BJ (cell line): ENCODE measurements at regions not wholly inside any gene's neighbourhood (a gene's known extent, or its start where the extent isn't known, plus 50 kb on each side); places are given as distances from the start of the nearest gene placed in this dataset.

Experiments
- CTCF ChIA-PET: fragments of 350-600 bp; formaldehyde crosslinking; extraction: SDS; loops from one replicate; lab custom pipeline; 2021; ENCODE audit warnings: antibody characterized with exemption, inconsistent platforms; lab: Yijun Ruan, JAX
- POLR2A ChIA-PET: fragments of 300-600 bp; sonication (Branson Sonifier 250); formaldehyde crosslinking; extraction: SDS; loops from one replicate; lab custom pipeline; 2021; ENCODE audit warnings: antibody characterized with exemption; lab: Charles Lee
- DNase-seq: peaks from one replicate; pipeline ENCODE4 v3.0.0-alpha.2; 2011; ENCODE audit warnings: low read depth
- H3K27me3 ChIP-seq: 2 replicates; pipeline ENCODE4 v1.6.0; 2011; ENCODE audit warnings: low read length; ENCODE audit not compliant: control insufficient read depth, insufficient read depth
- H3K36me3 ChIP-seq: 2 replicates; pipeline ENCODE4 v1.5.1; 2011; ENCODE audit warnings: low read length; ENCODE audit not compliant: control insufficient read depth, insufficient read depth
- H3K4me3 ChIP-seq: 2 replicates; pipeline ENCODE4 v1.5.1; 2011; ENCODE audit warnings: low read depth, mild to moderate bottlenecking, control low read depth, low read length
- TF ChIP-seq, protein P1 (sequence below): IDR thresholded peaks from 2 replicates; pipeline ENCODE4 v1.5.1; 2011; ENCODE audit warnings: low read depth, mild to moderate bottlenecking, control low read depth, inconsistent platforms, low read length, moderate library complexity; ENCODE audit not compliant: insufficient read depth

DNA sequence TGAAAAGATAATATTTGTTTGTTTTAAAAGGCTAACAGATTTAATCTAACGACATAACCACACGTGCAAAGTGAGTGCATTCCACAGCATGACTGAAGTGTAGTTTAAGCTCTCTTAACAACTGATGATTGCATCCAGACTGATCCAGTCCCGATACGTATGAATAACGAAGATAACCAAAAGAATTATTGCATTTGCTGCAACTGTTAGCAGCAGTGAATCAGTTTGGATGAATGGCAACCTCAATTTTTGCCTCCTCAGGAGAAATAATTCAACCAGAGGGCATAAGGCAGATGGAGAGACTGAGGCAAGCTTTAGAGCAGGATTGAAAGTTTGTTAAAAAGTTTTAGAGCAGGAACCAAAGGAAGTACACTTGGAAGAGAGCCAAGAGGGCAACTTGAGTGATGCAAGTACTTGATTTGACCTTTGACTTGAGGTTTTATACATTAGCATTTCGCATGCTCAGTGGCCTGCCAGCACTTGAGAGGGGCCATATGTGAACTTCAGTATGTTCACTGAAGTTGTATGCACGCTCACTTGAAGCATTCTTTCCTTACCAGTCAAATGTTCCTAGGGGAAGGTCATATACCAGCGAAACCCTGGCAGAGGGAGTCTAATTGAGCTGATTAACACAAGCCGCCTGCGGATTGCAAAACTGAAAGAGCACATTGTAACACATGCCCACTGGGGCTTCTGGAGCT lies 835.0 kb upstream of the PCDH20 start:
- H3K27me3 ChIP-seq: no peaks in the 10 kb centered on the region
- TF ChIP-seq, protein P1, sequence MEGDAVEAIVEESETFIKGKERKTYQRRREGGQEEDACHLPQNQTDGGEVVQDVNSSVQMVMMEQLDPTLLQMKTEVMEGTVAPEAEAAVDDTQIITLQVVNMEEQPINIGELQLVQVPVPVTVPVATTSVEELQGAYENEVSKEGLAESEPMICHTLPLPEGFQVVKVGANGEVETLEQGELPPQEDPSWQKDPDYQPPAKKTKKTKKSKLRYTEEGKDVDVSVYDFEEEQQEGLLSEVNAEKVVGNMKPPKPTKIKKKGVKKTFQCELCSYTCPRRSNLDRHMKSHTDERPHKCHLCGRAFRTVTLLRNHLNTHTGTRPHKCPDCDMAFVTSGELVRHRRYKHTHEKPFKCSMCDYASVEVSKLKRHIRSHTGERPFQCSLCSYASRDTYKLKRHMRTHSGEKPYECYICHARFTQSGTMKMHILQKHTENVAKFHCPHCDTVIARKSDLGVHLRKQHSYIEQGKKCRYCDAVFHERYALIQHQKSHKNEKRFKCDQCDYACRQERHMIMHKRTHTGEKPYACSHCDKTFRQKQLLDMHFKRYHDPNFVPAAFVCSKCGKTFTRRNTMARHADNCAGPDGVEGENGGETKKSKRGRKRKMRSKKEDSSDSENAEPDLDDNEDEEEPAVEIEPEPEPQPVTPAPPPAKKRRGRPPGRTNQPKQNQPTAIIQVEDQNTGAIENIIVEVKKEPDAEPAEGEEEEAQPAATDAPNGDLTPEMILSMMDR: no peak
- DNase-seq: no peak
- POLR2A ChIA-PET: no interaction called here
- H3K4me3 ChIP-seq: no peak overlapping the region
- CTCF ChIA-PET: interaction anchor here (1.0 kb wide), 1 partner anchor 9 kb away, joined by 4 read pairs; no protein-coding TSS in a partner anchor
- H3K36me3 ChIP-seq: no peaks in the 10 kb centered on the region

DNA sequence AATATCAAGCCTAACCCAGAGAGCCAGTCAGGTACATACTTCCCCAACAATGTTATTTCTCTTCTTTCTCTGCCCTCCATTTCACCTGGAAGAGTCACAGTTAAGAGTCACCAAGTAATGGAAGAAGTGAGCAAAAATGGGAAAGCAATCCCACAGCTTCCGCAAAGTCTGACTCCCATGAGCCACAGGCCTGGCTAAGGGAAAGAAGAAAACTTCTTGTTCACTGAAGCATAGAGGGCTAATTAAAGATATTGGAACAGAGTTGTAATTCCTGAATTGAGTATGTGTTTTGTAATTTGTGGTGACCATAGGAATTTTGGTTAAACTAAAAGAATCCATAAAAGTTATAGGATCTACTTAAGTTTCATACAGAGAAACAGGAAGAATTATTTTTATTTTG lies 830.9 kb upstream of the PCDH20 start:
- H3K27me3 ChIP-seq: no peaks in the 10 kb centered on the region
- H3K4me3 ChIP-seq: no peak overlapping the region
- no peak for DNase-seq
- TF ChIP-seq, protein P1: no peak
- CTCF ChIA-PET: no interaction called here
- H3K36me3 ChIP-seq: no peaks in the 10 kb centered on the region
- POLR2A ChIA-PET: no interaction called here

DNA sequence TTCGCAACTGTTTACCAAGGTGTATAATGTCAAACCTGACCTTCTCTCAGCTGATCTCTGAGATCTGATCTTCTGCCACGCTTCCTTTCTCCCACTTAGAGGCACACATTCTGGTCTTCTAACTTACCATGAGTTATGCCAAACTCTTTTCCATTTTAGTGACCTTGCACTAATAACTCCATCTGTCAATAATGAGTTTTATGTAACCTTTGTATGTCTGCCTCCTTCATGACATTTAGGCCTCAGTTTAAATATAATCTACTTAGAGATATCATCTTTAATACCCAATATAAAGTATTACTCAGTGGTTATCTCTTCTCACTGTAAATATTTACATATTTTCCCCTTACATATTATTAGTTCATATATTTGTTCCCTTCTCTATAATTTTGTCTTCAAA lies 827.5 kb upstream of the PCDH20 start:
- no peaks in the 10 kb centered on the region for H3K36me3 ChIP-seq
- TF ChIP-seq, protein P1: no peak
- no peaks in the 10 kb centered on the region for H3K27me3 ChIP-seq
- ChIA-PET CTCF (interaction anchor here (1.7 kb wide), 1 partner anchor 8 kb away, joined by 4 read pairs; no protein-coding TSS in a partner anchor), POLR2A (no interaction called here)
- no peak for DNase-seq
- no peak overlapping the region for H3K4me3 ChIP-seq

DNA sequence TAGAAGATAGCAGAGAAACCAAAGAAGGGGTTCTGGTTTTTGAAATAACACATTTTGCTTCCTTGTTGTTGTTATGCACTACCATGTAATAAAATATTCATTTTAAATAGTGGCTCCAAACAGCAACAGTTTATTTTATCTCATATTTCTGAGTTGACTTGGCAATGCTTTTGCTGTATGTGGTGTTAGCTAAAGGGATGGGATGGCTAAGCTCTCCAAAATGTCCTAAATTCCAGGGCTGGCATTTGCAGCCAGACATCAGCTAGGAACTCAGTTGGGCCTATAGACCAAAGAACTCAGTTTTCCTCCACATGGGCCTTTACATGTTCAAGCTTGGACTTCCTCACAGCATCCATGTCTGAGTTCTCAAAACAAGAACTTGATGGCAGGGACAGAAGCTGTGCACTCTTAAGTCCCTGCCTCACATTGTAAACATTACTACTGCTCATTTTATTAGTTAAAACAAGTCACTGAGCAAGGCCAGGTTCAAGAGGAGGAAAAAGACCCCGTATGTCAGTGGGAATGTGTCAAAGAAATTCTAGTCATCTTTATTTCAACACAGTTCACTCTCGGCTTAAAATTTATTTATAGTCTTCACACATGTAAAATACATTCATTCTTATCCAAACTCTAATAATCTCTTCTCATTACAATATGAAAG lies 819.3 kb upstream of the PCDH20 start:
- CTCF ChIA-PET: no interaction called here
- no peak overlapping the region for H3K4me3 ChIP-seq
- POLR2A ChIA-PET: no interaction called here
- TF ChIP-seq, protein P1: no peak
- DNase-seq: no peak
- H3K27me3 ChIP-seq: no peaks in the 10 kb centered on the region
- H3K36me3 ChIP-seq: no peaks in the 10 kb centered on the region

DNA sequence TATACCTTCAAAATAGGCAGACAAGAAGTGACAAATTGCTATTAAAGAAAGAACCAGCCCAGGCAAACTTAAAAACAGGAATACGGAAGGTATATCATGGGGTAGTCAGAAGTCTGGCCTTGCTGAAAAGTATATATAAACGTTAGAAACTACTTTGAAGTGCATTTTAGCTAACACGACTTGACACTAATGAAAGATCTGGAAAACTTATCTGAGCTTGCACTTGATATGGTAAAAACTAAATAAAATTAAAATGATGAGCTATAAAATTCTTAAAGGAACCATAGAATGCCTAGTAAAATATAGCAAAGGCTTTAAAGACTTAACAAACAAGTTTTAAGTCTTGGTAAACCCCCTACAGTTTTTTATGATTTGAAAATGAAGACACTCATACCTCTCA lies 795.3 kb upstream of the PCDH20 start:
- Histone ChIP-seq H3K36me3 (no peaks in the 10 kb centered on the region), H3K27me3 (no peaks in the 10 kb centered on the region), H3K4me3 (no peak overlapping the region)
- ChIA-PET POLR2A (no interaction called here), CTCF (no interaction called here)
- DNase-seq: no peak
- TF ChIP-seq, protein P1: no peak
